Lung (tissue), 11 donors: ENCODE measurements at regions not wholly inside any gene's neighbourhood (a gene's known extent, or its start where the extent isn't known, plus 50 kb on each side); places are given as distances from the start of the nearest gene placed in this dataset.
A peak's percentile ranks its signal among the peaks of the same experiment; 100 is the strongest.
"Not testable (repeated sequence)": the region's sequence is repeated elsewhere in the genome, so short reads cannot be mapped to it uniquely, and the experiment has no call there.

Experiments used
- ATAC-seq: fragments of 200-7000 bp; cut with Tn5 transposase; one replicate; pipeline ENCODE4 v1.9.1; 2020; ENCODE audit warnings: moderate number of reproducible peaks; ENCODE audit not compliant: insufficient read depth, low FRiP score
- DNase-seq, 3 donors: peaks; one replicate each; pipeline ENCODE4 v3.0.0-alpha.2; 2013 to 2017
- H3K27ac ChIP-seq, 2 donors: one replicate each; pipeline ENCODE4 v1.5.1; 2013; ENCODE audit warnings: mild to moderate bottlenecking in 2 of 2, moderate library complexity in 2 of 2, control low read depth in 1 of 2, inconsistent platforms in 1 of 2, low read depth in 1 of 2, low read length in 1 of 2
- H3K27me3 ChIP-seq, 3 donors: one replicate each; pipeline ENCODE4 v1.5.1; 2013; ENCODE audit warnings: low read length in 2 of 3; ENCODE audit not compliant: control insufficient read depth in 3 of 3, insufficient read depth in 3 of 3
- H3K36me3 ChIP-seq, 4 donors: one replicate each; pipeline ENCODE4 v1.5.1; 2013; ENCODE audit warnings: low read length in 4 of 4, mild to moderate bottlenecking in 1 of 4, moderate library complexity in 1 of 4; ENCODE audit not compliant: control insufficient read depth in 4 of 4, insufficient read depth in 4 of 4
- H3K4me1 ChIP-seq, 5 donors: one replicate each; pipeline ENCODE4 v1.5.1; 2013; ENCODE audit warnings: low read length in 5 of 5, mild to moderate bottlenecking in 2 of 5, moderate library complexity in 1 of 5; ENCODE audit not compliant: control insufficient read depth in 5 of 5, insufficient read depth in 5 of 5
- H3K4me3 ChIP-seq: one replicate; pipeline ENCODE4 v1.5.1; 2013; ENCODE audit warnings: mild to moderate bottlenecking, control low read depth, moderate library complexity
- H3K9ac ChIP-seq, 2 donors: one replicate each; pipeline ENCODE4 v1.5.1; 2013; ENCODE audit warnings: low read length in 2 of 2, control low read depth in 1 of 2; ENCODE audit not compliant: insufficient read depth in 1 of 2
- H3K9me3 ChIP-seq, 4 donors: one replicate each; pipeline ENCODE4 v1.5.1; 2013; ENCODE audit warnings: low read length in 3 of 4, mild to moderate bottlenecking in 1 of 4, moderate library complexity in 1 of 4; ENCODE audit not compliant: control insufficient read depth in 4 of 4, insufficient read depth in 3 of 4
- whole genome bisulfite sequencing, 2 donors: extraction: QIAGEN DNeasy Blood & Tissue Kit; methylation state at CpG; one replicate each; pipeline ENCODE4 v1.1.7; 2013; 5-methylcytosine and 5-hydroxymethylcytosine counted together
- TF ChIP-seq, protein P1 (sequence below): IDR thresholded peaks from 2 replicates; pipeline ENCODE4 v1.5.1; 2012; ENCODE audit warnings: mild to moderate bottlenecking; ENCODE audit errors: control extremely low read depth, extremely low read depth
- donor health status: control.
- donor health status: control.
- donor health status: Bipolar disorder and iron deficiency.
- donor health status: healthy.
- donor health status: DM: yes; HTN: yes; CAD: no.

GRCh38 chr14:30193845-30194501 is 266.3 kb upstream of the PRKD1 start:
- 76 to 79% methylated on average over 4 of the region's 4 CpGs for WGBS, 2 donors
- Histone ChIP-seq H3K9me3 (no peaks in the 10 kb centered on the region), H3K27ac (no peak overlapping the region), H3K27me3 (no peaks in the 10 kb centered on the region), H3K9ac (no peak overlapping the region), H3K4me1 (no peaks in the 10 kb centered on the region), H3K36me3 (no peaks in the 10 kb centered on the region), H3K4me3 (no peak overlapping the region)
- peak in 2 of 3 donors; percentile 4 to 22 for DNase-seq
- ATAC-seq, result no peak
- TF ChIP-seq, protein P1, sequence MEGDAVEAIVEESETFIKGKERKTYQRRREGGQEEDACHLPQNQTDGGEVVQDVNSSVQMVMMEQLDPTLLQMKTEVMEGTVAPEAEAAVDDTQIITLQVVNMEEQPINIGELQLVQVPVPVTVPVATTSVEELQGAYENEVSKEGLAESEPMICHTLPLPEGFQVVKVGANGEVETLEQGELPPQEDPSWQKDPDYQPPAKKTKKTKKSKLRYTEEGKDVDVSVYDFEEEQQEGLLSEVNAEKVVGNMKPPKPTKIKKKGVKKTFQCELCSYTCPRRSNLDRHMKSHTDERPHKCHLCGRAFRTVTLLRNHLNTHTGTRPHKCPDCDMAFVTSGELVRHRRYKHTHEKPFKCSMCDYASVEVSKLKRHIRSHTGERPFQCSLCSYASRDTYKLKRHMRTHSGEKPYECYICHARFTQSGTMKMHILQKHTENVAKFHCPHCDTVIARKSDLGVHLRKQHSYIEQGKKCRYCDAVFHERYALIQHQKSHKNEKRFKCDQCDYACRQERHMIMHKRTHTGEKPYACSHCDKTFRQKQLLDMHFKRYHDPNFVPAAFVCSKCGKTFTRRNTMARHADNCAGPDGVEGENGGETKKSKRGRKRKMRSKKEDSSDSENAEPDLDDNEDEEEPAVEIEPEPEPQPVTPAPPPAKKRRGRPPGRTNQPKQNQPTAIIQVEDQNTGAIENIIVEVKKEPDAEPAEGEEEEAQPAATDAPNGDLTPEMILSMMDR, result no peak

DNA sequence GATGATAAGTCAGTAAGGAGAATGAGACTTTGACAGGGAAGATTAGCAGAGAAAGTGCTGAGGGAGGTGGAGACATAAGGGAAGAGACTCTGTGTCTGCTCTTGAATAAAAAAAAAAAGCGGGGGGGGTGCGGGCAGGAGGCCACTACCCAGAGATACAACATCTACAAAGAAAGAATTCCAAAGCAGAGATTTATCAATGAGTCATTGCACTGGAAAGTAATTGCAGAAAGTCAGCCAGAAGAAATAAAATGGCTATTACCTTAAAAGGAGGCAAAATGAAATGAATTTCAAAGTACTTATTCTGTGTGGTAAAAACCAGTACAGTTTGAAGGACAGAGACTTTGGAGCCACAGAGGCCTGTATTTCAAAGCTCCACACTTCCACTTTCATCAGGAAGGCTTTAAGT is 267.1 kb upstream of the PRKD1 start:
- Histone ChIP-seq H3K9ac (no peak overlapping the region), H3K27me3 (no peaks in the 10 kb centered on the region), H3K36me3 (no peaks in the 10 kb centered on the region), H3K9me3 (peaks cover 0 to 3% (median 0%) of the 10 kb centered on the region in 4 donors), H3K4me3 (no peak overlapping the region), H3K4me1 (no peaks in the 10 kb centered on the region), H3K27ac (no peak overlapping the region)
- DNase-seq (no peak), ATAC-seq (no peak)
- WGBS, 2 donors, result 58 to 65% methylated on average over 2 of the region's 2 CpGs
- TF ChIP-seq, protein P1, result no peak

DNA sequence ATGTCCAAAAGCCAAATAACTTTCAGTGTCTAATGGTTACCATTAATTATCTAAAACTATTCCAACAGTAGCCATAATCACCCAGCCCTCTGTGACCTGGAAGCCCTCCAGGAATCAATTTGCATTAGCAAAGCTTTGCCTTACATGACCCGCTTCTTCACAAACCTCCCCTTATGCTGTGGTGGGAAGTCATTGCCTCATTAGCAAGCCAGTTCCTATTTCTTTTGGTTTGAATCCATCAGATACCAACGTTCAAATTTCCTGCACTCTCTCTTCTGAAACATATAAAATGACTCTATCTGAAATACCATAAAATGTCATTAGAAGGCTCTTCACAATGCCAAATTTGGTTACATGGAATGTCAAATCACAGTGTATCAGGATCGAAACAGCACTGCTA is 268.3 kb upstream of the PRKD1 start:
- Histone ChIP-seq H3K9me3 (peaks cover 0 to 3% (median 0%) of the 10 kb centered on the region in 4 donors), H3K4me3 (no peak overlapping the region), H3K4me1 (no peaks in the 10 kb centered on the region), H3K27ac (no peak overlapping the region), H3K9ac (no peak overlapping the region), H3K27me3 (no peaks in the 10 kb centered on the region), H3K36me3 (no peaks in the 10 kb centered on the region)
- DNase-seq, result no peak
- TF ChIP-seq, protein P1, result no peak
- WGBS, 2 donors, result 56 to 61% methylated on average over 3 of the region's 3 CpGs
- no peak for ATAC-seq

DNA sequence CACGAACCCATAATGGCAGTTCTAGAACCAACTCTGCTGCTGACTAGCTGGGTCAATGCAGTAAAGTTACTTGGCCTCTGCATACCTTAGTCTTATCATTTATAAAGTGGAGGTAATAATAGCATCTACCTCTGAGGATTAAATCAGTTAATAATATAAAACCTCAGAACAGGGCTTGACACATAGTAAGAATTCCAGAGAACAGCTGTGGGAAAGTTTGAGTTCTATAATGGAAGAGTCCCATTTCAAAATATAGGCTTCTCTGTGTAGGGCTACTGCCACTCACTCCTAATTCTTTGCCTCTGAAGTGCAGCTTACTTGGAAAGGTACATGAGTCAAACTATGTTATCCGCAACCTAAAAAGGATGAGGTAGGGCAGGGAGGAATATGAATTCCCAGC is 269.2 kb upstream of the PRKD1 start:
- TF ChIP-seq, protein P1, result no peak
- H3K36me3 ChIP-seq, result no peaks in the 10 kb centered on the region
- H3K4me1 ChIP-seq, result no peaks in the 10 kb centered on the region
- no peak for DNase-seq
- peaks cover 0 to 3% (median 0%) of the 10 kb centered on the region in 4 donors for H3K9me3 ChIP-seq
- no peak overlapping the region for H3K27ac ChIP-seq
- ATAC-seq, result no peak
- no peaks in the 10 kb centered on the region for H3K27me3 ChIP-seq
- no peak overlapping the region for H3K4me3 ChIP-seq
- 91 to 92% methylated on average over 2 of the region's 2 CpGs for WGBS, 2 donors
- H3K9ac ChIP-seq, result no peak overlapping the region

DNA sequence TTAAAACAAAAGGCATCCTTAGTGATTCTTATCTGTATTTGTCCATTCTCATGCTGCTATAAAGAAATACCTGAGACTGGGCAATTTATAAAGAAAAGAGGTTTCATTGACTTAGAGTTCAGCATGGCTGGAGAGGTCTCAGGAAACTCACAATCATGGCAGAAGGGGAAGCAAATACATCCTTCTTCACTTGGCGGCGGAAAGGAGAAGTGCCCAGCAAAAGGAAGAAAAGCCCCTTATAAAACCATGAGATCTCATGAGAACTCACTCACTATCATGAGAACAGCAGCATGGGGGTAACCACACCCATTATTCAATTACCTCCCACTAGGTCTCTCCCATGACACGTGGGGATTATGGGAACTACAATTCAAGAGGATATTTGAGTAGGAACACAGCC is 271.1 kb upstream of the PRKD1 start:
- not testable (repeated sequence) for H3K4me3 ChIP-seq, H3K27ac ChIP-seq, H3K36me3 ChIP-seq, H3K27me3 ChIP-seq, DNase-seq, ATAC-seq, H3K9me3 ChIP-seq, H3K9ac ChIP-seq, H3K4me1 ChIP-seq
- WGBS, 2 donors, result 37 to 52% methylated on average over 3 of the region's 3 CpGs
